CMK (cell line): ENCODE measurements at regions not wholly inside any gene's neighbourhood (a gene's known extent, or its start where the extent isn't known, plus 50 kb on each side); places are given as distances from the start of the nearest gene placed in this dataset.
"Not testable (repeated sequence)": the region's sequence is repeated elsewhere in the genome, so short reads cannot be mapped to it uniquely, and the experiment has no call there.

Experiments used
- DNase-seq: peaks from one replicate; pipeline ENCODE4 v3.0.0-alpha.2; 2010; ENCODE audit warnings: low read depth

DNA sequence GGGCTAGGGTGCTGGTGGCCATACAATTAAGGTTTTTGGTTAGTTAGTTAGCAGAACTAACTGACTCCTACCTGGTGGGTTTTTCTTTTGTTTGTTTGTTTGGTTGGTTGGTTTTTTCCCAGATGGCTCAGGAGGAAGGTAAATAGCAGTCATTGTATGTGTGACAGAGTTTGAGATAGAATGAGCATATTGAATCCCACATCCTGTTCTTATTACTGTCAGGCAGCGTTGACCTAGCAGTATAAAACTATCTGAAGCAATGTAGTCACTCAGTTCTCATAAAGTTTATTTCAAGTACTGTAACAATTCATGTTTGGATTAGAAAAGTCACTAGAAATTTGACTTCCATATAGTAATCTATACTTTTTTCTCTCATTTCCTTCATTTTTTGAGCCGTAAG is 113.5 kb upstream of the NBPF19 start:
- DNase-seq: not testable (repeated sequence)

- not testable (repeated sequence) for DNase-seq
Observed at GRCh38 chr1:149364188-149364981, 110.5 kb upstream of the NBPF19 start.

GRCh38 chr1:149366402-149366801 is 108.4 kb upstream of the NBPF19 start:
- not testable (repeated sequence) for DNase-seq

DNA sequence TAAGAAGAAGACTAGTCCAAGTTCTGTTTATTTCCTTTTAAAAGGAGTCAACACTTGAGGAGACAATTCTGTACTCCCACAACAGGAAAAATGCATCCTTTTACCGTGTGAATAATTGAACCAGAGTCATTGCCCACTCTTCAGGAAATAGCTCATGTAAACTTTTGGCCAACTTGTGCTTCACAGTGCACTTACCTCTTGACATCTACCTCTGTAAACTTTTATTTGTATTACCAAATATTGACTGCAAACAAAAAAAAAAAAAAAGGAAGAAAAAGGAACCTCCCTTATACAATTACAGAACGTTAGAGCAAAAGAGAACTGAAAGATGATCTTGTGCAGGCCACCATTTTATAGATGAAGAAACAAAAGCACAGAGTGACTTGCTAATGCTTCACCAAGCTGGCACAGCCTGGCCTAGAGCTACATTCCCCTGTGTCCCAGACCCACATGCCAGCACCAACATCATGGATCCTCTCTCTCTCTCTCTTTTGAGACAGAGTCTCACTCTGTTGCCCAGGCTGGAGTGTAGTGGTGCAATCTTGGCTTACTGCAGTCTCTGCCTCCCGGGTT is 107.3 kb upstream of the NBPF19 start:
- DNase-seq: not testable (repeated sequence)

DNA sequence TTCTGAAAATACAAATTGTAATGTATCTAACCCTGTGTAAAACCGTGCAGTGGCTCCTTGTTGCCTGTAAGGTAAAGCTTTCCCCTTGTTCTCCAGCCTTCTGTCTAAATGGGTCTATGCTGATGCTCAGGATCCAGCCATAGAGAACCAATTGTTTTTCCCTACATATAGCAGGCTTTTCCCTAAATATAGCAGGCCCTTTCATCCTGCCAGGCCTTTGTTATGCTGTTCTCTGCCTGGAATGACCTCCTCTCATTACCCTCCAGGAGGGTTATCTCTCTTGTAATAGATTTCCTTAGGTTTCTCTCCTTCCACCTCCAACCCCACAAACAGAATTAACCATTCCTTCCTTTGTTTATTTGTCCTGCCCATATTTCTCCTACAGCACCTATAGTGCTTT is 106.5 kb upstream of the NBPF19 start:
- not testable (repeated sequence) for DNase-seq

DNA sequence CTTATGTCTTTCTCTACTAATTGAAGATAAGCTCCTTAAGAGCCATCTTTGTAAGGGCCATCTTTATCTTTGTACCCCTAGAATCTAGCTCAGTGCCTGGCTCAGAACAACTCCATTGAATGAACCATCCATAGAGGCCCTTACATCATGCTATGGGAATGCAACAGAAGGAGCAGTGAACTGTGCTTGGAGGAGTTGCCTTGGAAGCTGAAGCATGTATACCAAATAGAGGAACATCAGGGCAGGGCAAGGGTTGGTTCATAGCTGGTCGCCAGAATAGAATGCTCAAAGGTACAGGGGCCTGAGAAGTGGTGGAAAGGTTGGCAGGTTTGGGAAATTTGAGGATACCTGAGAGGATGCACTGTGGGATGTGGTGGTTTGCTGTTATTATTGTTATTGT is 105.8 kb upstream of the NBPF19 start:
- not testable (repeated sequence) for DNase-seq

GRCh38 chr1:149371955-149372354 is 102.9 kb upstream of the NBPF19 start:
- DNase-seq: not testable (repeated sequence)

DNA sequence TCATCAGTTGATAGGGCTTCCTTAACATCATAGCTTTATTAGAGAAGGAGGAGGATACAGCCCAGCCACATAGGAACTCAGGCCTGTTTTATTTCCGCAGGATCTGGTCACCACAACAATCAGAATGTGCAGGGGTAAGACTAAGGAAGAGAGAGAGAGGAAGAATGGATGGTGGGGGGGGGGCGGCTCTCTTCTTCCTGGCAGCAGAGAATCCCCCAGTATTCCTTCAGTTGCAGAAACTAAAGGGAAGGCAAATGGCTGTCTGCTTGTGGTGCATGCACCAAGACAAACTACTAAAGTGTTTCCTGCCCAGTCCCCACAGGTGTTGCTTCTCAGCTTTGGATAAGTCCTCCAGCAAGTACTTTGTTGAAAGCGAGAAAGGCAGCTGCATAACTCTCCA is 96.4 kb upstream of the NBPF19 start:
- not testable (repeated sequence) for DNase-seq

- peak; percentile 74 for DNase-seq
Observed at GRCh38 chr1:149390173-149390926, 84.5 kb upstream of the NBPF19 start.

DNA sequence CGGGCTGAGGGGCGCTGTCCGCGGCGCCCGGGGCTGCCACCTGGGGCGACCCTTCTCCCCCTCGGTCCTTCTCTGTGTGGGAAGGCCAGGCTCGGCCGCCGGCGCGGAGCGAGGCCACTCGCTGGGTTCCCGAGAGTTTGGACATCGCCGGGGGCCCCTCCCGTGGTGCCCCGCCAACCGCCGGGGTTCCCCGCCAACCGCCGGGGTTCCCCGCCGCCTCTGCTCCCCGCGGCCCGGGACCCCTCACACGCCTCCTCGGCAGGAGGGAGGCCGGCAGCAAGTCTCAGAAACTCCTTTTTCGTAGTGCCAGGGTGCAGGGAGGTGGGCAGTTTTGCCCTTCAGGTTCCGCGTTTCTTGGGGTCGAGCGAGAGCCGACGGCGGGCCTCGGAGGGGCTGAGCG is 83.9 kb upstream of the NBPF19 start:
- DNase-seq: not testable (repeated sequence)

DNA sequence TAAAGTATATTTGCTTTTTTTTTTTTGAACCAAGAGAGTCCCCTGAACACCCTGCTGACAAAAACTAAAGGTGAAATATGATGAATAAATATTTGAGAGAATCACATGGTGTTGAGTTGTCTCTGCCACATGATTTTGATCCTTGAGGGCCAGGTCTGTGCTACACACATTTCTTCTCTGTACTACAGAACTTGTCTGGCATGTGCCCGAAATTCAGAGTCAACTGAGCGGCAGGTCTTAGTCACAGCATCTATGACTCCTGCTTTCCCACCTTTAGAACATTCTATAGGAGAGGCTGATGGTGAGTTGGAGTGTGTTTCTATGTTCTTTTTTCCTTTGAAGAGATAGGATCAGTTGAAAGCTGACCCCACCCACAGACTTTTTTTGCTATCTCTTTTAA is 79.0 kb upstream of the NBPF19 start:
- DNase-seq: not testable (repeated sequence)

GRCh38 chr1:149398527-149398926 is 76.3 kb upstream of the NBPF19 start:
- not testable (repeated sequence) for DNase-seq

- not testable (repeated sequence) for DNase-seq
Observed at GRCh38 chr1:149408404-149408803, 66.4 kb upstream of the NBPF19 start.

DNA sequence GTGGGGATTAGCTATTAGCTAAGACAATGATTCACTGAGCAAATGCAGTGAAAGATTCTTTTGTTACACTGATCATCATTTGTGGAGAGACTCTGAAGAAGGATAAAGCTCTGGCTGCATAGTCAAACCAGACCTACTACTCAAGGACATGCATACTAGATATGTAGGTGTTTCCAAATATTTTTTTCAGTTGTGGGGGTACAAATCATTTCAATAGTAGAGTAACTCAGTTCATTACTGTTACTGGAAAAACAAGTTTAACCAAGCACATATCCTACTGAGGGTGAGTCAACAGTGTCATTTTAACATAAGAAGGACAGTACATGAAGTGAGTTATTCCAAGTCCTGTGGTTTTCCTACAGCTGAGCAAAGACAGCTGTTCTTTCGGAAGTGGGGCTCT is 59.5 kb upstream of the NBPF19 start:
- DNase-seq: not testable (repeated sequence)

DNA sequence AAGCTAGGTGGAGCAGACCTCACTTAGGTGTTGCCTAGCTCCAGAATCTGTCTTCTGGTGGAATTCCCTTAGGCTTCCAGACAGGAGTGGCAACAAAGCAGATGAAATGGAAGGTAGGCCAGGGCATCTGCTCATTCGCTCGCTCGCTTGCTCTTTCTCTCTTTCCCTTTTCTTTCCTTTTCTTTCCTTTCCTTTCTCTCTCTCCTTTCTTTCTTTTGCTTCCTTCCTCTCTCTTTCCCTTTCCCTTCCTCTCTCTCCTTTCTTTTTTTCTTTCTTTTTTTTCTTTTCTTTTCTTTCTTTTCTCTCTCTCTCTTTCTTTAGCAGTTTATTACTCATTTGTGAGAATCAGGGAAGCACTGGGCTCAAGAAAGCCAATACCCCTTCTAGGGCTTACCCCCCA is 56.1 kb upstream of the NBPF19 start:
- not testable (repeated sequence) for DNase-seq

- DNase-seq: not testable (repeated sequence)
Observed at GRCh38 chr1:149423122-149423521, 51.7 kb upstream of the NBPF19 start.
